MM.1S (cell line): ENCODE measurements at regions not wholly inside any gene's neighbourhood (a gene's known extent, or its start where the extent isn't known, plus 50 kb on each side); places are given as distances from the start of the nearest gene placed in this dataset.

Source experiments
- CTCF ChIP-seq: fragments of 300-600 bp; sonication (generic); IDR thresholded peaks from 2 replicates; pipeline ENCODE4 v1.5.1; 2016; ENCODE audit warnings: antibody characterized with exemption, low read length, mixed read lengths
- EZH2 ChIP-seq: fragments of 300-600 bp; sonication (generic); optimal IDR thresholded peaks from 2 replicates; pipeline ENCODE3; 2017; ENCODE audit warnings: low read depth, mild to moderate bottlenecking, antibody characterized with exemption, low read length, mixed read lengths
- EZH2phosphoT487 ChIP-seq: fragments of 300-600 bp; sonication (generic); IDR thresholded peaks from 2 replicates; pipeline ENCODE4 v1.6.1; 2018; ENCODE audit warnings: antibody characterized with exemption, low read length

DNA sequence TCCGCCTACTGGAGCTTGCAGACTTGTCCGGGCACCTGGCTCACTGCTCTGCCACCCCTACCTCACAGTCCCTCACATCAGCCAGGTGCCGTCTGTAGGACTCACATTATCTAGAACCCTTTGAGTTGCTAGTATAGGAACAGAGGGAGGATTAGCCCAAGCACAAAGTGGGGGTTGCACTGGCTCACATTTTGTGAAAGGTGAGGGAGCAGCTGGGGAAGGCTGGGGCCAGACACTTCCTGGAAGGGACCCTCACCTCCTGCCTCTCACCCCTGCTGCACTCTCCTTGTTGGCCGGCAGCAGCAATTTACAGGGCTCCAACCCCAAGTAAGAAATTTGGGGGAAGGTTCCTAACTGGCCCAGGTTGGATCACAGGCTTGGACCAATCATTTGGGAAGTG is 1031.6 kb downstream of the BCL11B start:
- TF ChIP-seq CTCF (no peak), EZH2phosphoT487 (no peak), EZH2 (no peak)
